Fibroblast of lung (primary cell): ENCODE measurements at regions not wholly inside any gene's neighbourhood (a gene's known extent, or its start where the extent isn't known, plus 50 kb on each side); places are given as distances from the start of the nearest gene placed in this dataset.

Source experiments
- DNase-seq, 2 donors: peaks; one replicate each; pipeline versions ENCODE4 v3.0.0 to v3.0.0-alpha.2; 2010; ENCODE audit warnings: low read depth in 2 of 2
- H2AFZ ChIP-seq: 2 replicates; pipeline ENCODE4 v1.5.1; 2012; ENCODE audit warnings: low read length, control low read depth, inconsistent platforms
- H3K27ac ChIP-seq: 2 replicates; pipeline ENCODE4 v1.5.1; 2011; ENCODE audit warnings: low read length, control low read depth; ENCODE audit not compliant: insufficient read depth
- H3K27me3 ChIP-seq: 2 replicates; pipeline ENCODE4 v1.5.1; 2011; ENCODE audit warnings: mild to moderate bottlenecking, low read length; ENCODE audit not compliant: control insufficient read depth, insufficient read depth
- H3K36me3 ChIP-seq: 2 replicates; pipeline ENCODE4 v1.5.1; 2011; ENCODE audit warnings: low read length; ENCODE audit not compliant: control insufficient read depth, insufficient read depth
- H3K4me1 ChIP-seq: 2 replicates; pipeline ENCODE4 v1.5.1; 2011; ENCODE audit warnings: low read length; ENCODE audit not compliant: control insufficient read depth, insufficient read depth; ENCODE audit errors: extremely low read depth
- H3K4me2 ChIP-seq: 2 replicates; pipeline ENCODE4 v1.5.1; 2011; ENCODE audit warnings: low read length, control low read depth; ENCODE audit not compliant: insufficient read depth; ENCODE audit errors: extremely low read depth
- H3K4me3 ChIP-seq, 4 experiments: fragments of 200-600 bp in 1 of 4; sonication (generic) in 1 of 4; replicated peaks in 1 of 4; 2 replicates each; pipeline ENCODE4 v1.5.1; 2011 to 2016; ENCODE audit warnings: low read length in 4 of 4, low read depth in 3 of 4, mild to moderate bottlenecking in 3 of 4, control low read depth in 2 of 4, inconsistent platforms in 1 of 4, mixed read lengths in 1 of 4; ENCODE audit not compliant: insufficient read depth in 1 of 4; ENCODE audit errors: control extremely low read depth in 1 of 4
- H3K79me2 ChIP-seq: 2 replicates; pipeline ENCODE4 v1.5.1; 2012; ENCODE audit warnings: mild to moderate bottlenecking, low read length, inconsistent platforms; ENCODE audit not compliant: control insufficient read depth, insufficient read depth
- H3K9ac ChIP-seq: 2 replicates; pipeline ENCODE4 v1.5.1; 2011; ENCODE audit warnings: mild to moderate bottlenecking, low read length, control low read depth; ENCODE audit not compliant: insufficient read depth
- H3K9me3 ChIP-seq: 2 replicates; pipeline ENCODE4 v1.5.1; 2012; ENCODE audit warnings: low read depth, low read length; ENCODE audit not compliant: control insufficient read depth, insufficient read depth
- H4K20me1 ChIP-seq: 2 replicates; pipeline ENCODE4 v1.5.1; 2011; ENCODE audit warnings: low read length; ENCODE audit not compliant: control insufficient read depth, insufficient read depth; ENCODE audit errors: extremely low read depth
- EZH2 ChIP-seq: IDR thresholded peaks from 2 replicates; pipeline ENCODE4 v1.5.1; 2012; ENCODE audit warnings: low read length, control low read depth, mild to moderate bottlenecking; ENCODE audit errors: missing control alignments
- TF ChIP-seq, protein P1 (sequence below), 2 donors: IDR thresholded peaks in 1 of 2; conservative IDR thresholded peaks in 1 of 2; 1 replicate in 1 of 2; 2 replicates in 1 of 2; pipeline ENCODE4 v1.5.1; 2011 to 2012; ENCODE audit warnings: low read length in 2 of 2, control low read depth in 1 of 2, inconsistent platforms in 1 of 2, low read depth in 1 of 2, mild to moderate bottlenecking in 1 of 2

DNA sequence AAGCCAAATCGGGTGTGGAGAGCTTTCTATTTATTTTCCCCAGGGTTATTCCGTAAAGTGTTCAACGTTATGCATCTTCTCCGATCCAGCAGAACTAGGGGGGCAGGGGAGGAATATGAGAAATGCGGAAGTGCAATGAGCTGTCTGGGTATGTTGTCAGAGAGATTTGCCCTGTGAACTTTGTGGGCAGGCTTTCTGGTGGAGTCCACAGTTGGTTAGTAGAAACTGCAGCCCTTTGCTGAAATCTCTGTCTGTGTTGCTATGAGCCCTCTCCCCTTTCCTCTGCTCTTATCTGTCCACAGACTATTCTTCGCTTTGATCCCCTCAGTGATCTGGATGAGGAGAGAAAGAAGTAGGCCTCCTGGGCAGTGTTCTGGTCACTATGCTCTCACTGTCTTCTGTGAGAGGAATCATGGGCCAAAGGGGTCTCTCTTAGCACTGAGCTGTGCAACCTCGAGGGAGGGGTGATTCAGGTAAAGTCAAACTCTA is 158.9 kb upstream of the FUT9 start:
- Histone ChIP-seq H3K27ac (no peak overlapping the region), H3K9me3 (no peaks in the 10 kb centered on the region), H3K79me2 (no peaks in the 10 kb centered on the region), H3K4me2 (no peak overlapping the region), H3K4me1 (no peaks in the 10 kb centered on the region), H3K36me3 (no peaks in the 10 kb centered on the region), H4K20me1 (no peaks in the 10 kb centered on the region), H3K4me3 (no peak overlapping the region), H2AFZ (no peak overlapping the region), H3K9ac (no peak overlapping the region), H3K27me3 (no peaks in the 10 kb centered on the region)
- no peak for DNase-seq
- no peak for TF ChIP-seq EZH2
- TF ChIP-seq, protein P1, sequence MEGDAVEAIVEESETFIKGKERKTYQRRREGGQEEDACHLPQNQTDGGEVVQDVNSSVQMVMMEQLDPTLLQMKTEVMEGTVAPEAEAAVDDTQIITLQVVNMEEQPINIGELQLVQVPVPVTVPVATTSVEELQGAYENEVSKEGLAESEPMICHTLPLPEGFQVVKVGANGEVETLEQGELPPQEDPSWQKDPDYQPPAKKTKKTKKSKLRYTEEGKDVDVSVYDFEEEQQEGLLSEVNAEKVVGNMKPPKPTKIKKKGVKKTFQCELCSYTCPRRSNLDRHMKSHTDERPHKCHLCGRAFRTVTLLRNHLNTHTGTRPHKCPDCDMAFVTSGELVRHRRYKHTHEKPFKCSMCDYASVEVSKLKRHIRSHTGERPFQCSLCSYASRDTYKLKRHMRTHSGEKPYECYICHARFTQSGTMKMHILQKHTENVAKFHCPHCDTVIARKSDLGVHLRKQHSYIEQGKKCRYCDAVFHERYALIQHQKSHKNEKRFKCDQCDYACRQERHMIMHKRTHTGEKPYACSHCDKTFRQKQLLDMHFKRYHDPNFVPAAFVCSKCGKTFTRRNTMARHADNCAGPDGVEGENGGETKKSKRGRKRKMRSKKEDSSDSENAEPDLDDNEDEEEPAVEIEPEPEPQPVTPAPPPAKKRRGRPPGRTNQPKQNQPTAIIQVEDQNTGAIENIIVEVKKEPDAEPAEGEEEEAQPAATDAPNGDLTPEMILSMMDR (conservative IDR thresholded peaks at IDR 0.05 in 1 of 2, IDR thresholded peaks at IDR 0.05 in 1 of 2; ENCODE audit: low read depth in 1 of 2, low read length in 2 of 2): no peak

DNA sequence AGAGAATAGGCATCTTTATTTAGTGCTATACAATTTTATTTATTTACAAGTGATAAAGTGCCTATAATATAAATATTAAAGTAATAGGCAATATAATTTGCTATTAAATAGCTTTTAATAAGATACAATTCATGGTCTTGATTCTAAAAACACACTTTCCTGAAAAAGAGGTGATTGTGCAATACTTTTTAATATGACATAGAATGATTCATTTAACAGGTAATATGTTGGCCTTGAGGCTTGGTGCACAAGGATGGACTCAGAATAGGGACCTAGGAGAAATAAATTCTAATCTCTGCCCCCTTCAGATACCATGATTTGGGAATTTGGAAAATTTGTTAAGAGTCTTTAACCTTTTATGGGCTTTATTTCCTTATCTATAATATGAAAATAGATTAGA is 149.9 kb upstream of the FUT9 start:
- no peaks in the 10 kb centered on the region for H4K20me1 ChIP-seq
- H3K27ac ChIP-seq: no peak overlapping the region

DNA sequence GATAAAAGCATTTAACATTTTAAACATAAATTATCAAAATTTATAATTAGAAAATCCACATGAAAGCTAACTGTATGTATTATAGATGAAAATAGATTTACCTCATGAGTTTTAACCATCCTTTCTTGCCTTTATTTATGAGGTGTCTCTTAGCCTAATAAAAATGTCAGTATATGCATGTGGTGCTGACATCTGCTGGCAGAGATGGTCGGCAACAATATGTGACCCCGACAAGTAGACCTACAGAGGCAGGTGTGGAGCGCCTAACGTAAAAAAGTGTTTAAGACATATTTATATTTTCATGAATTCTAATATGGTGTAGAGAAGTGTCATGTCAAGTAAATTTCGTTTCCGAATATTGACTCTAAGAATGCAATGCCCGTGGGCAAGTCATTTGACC is 149.0 kb upstream of the FUT9 start:
- H4K20me1 ChIP-seq: no peaks in the 10 kb centered on the region
- DNase-seq: no peak
- H2AFZ ChIP-seq: no peak overlapping the region
- no peaks in the 10 kb centered on the region for H3K9me3 ChIP-seq
- no peak overlapping the region for H3K4me2 ChIP-seq
- H3K36me3 ChIP-seq: no peaks in the 10 kb centered on the region
- no peak overlapping the region for H3K9ac ChIP-seq
- H3K27ac ChIP-seq: no peak overlapping the region
- no peak overlapping the region for H3K4me3 ChIP-seq
- H3K79me2 ChIP-seq: no peaks in the 10 kb centered on the region
- H3K4me1 ChIP-seq: no peaks in the 10 kb centered on the region
- no peaks in the 10 kb centered on the region for H3K27me3 ChIP-seq
- TF ChIP-seq, protein P1 (conservative IDR thresholded peaks at IDR 0.05 in 1 of 2, IDR thresholded peaks at IDR 0.05 in 1 of 2; ENCODE audit: low read depth in 1 of 2, low read length in 2 of 2): no peak
- TF ChIP-seq EZH2: no peak

More for the DNA sequence above, 149.9 kb upstream of the FUT9 start:
- no peak overlapping the region for H3K4me3 ChIP-seq
- H3K9ac ChIP-seq: no peak overlapping the region
- H3K36me3 ChIP-seq: no peaks in the 10 kb centered on the region
- no peak overlapping the region for H3K4me2 ChIP-seq
- DNase-seq: no peak
- no peaks in the 10 kb centered on the region for H3K79me2 ChIP-seq
- no peak overlapping the region for H2AFZ ChIP-seq
- no peaks in the 10 kb centered on the region for H3K4me1 ChIP-seq
- no peaks in the 10 kb centered on the region for H3K27me3 ChIP-seq
- no peaks in the 10 kb centered on the region for H3K9me3 ChIP-seq
- TF ChIP-seq, protein P1 (conservative IDR thresholded peaks at IDR 0.05 in 1 of 2, IDR thresholded peaks at IDR 0.05 in 1 of 2; ENCODE audit: low read depth in 1 of 2, low read length in 2 of 2): no peak
- TF ChIP-seq EZH2: no peak
